Inflammatory macrophage treated with lipopolysaccharide for 1 hour (primary cell): ENCODE measurements at regions not wholly inside any gene's neighbourhood (a gene's known extent, or its start where the extent isn't known, plus 50 kb on each side); places are given as distances from the start of the nearest gene placed in this dataset.

Source experiments
- DNase-seq, 2 donors: peaks; one replicate each; pipeline ENCODE4 v3.0.0-alpha.2; 2020 to 2022

DNA sequence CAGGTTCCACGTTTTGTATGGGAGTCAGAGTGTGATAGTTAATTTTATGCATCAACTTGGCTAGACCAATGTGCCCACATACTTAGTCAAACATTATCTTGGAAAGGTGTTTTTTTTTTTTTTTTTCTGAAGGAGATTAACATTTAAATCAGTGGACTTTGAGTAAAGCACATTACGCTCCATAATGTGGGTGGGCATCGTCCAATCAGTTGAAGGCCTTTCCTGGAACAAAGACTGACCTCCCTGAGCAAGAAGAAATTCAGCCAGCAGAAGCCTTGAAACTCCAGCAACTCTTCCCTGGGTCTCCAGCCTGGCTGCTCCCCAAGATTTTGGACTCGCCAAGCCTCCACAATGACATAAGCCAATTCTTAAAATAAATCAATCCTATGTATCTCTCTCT is 711.4 kb downstream of the MTRR start:
- DNase-seq: no peak

DNA sequence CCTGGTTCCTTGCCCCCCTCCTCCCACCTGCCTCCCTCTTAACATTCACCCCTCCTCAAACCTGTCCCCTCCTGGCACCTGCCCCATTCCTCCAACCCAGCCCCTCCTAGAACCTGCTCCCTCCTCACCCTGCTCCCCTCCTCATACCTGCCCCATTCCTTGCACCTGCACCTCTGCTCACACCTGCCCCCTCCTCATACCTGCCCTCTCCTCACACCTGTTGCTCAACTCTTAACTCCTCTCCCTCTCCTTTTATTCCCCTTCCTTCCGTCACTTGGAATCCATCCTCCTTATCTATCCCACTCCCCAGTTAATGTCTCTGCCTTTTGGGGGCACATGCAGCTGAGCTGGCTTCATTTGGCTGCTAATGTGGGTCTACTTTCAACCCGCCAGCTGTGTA is 712.1 kb downstream of the MTRR start:
- DNase-seq: no peak

DNA sequence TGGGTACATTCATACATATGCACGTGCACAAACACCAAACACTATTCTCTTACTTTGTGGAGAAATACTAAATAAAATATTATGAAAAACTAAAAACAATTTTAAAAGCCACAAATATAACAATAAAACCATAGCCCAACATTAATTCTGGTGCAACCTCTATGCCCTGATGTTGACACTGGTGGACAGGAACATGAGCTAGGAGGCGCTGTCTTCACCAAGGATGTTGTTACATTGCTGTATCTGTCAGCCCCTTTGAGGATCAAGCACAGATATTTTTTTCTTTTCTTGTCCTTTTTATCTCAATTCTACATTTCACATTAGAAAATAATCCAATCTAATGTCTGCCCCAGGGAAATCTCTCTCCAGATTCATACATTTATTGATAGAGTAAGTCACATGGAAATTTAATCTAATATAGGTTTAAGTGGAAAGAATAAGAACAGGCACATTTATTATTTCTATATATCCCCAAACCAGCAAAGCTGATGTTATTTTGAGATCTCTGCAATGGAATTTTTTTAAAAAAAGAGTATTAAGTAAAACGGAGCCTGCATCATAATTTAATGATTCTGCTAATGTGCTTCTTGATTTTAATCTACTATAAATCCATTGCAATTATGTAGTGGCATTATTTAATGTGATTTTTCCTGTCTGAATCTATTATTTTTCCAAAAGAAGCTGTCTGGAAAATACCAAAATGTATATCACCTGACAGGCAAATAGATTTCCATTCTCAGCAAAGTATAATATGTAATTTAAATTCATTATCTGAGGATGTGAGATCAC is 716.5 kb downstream of the MTRR start:
- no peak for DNase-seq

DNA sequence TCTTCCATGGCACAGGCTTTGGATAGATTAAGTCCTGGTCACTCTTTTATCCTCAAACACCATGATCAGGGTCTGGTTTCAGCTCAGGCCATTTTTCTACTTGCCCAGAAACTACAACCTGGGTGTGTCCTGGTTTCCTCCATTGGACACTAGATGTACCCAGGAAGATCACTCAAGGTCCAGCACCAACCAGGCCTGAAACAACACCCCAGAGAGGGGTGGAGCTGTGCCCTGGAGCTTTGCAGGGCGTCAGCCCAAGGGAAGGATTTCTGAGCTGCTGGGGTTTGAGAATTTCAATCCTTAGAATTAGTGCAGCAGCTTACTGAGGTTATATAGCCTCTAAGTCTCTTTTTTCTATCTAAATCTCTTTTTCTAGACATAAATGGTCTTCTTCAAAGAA is 722.0 kb downstream of the MTRR start:
- DNase-seq: no peak

DNA sequence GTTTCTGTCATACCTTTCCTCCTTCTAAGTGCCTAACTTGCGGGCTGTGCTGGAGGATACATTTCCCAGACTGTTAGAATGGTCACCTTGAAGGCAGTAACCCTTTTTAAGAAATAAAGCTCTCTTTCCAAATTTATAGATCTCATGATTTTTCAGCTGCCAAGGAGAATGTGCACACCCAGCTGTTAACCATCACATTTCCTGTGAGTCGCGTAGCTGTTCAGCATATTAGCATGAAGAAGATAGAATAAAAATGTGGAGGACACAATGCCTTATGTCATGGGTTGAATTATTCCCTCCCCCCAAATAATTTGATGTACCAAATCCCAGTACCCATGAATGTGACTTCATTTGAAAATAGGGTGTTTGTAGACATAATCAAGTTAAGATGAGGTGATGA is 729.4 kb downstream of the MTRR start:
- DNase-seq: no peak

DNA sequence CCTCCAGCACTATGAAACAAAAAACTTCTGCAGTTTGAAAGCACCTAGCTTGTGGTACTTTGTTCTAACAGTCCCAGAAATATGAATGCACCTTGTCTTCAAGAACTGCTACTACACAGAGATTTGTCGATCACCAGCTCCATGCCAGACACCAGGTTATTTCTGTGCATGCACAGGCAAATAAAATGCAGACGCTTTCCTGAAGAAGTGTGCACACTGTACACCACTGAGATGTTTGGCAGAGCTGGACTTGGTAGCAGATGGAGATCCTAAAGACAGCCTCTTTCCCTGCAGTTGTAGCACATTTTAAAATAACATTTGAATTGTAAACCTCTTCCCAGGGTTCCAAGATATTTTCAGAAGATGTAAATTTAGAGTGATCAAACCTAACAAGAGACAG is 730.0 kb downstream of the MTRR start:
- no peak for DNase-seq

DNA sequence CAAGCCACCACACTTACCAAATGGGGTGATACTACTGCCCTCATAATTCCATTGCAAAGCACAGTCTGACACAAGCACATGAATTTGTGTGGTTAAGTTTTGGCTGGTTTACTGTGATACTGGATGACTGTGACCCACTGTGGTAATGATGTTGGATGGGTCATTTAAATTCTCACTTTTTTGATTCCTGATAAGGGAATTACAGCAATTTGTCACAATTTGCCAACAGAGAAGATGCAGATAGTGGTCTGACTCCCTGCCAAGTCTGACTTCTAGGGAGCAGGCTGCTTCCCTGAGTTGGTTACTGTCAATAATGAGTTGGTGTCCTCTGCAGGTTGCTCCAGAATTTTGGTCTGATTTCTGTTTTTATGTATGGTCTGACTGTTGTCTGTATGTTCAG is 731.9 kb downstream of the MTRR start:
- DNase-seq: no peak

DNA sequence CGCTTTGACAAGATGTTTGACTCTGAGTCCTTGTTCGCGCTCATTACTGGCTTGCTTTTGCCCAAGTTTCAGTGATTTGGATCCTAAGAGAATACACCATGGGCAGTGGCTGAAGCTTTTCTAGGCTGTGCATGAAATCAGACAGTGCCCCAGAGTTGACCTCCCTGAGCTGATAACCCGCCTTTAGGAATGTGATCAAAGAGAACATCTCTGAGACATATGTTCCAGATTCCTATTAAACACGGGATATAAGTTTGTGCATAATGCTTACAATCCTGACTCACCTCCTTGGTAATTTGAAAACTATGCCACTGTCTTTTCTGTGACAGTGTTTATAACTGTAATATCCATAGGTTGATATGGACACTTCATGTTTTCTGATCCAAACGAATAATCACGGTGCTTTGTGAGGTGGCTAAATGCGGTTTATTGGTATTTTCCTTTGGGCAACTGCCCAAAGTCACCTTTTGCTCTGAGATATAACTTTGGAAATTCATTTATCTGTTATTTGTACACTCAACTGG is 732.9 kb downstream of the MTRR start:
- DNase-seq: no peak

DNA sequence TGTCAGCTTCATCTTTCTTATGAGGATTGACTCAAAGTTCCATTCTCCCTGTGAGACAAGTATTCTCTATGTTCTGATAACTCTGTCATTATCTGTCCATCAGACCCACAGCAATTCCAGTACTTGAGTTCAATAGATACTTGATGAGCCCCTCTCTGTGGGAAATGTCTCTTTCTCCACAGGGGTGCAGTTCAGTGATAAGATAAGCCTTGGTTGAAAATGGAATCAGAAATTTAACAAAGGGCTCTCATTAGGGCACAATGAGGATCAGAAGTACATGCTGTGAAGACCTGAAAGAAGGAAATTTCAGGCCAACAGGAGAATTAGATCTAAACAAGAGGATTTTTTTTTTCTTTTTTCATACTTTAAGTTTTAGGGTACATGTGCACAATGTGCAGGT is 737.3 kb downstream of the MTRR start:
- no peak for DNase-seq

DNA sequence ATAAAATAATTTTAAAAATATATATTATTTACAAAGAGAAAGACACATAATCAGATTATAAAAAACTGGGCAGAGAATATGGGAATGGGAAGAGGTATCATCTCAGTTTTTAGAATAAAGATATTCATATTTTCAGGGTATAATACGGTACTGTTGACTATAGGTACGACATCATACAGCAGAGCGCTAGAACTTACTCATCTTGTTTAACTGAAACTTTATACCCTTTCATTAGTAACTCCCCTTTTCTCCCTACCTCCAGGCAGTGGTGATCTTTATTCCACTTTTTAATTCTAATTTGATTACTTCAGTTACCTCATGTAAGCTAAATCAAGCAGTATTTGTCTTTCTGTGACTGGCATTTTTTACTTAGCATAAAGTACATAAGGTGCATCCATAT is 742.1 kb downstream of the MTRR start:
- DNase-seq: no peak

DNA sequence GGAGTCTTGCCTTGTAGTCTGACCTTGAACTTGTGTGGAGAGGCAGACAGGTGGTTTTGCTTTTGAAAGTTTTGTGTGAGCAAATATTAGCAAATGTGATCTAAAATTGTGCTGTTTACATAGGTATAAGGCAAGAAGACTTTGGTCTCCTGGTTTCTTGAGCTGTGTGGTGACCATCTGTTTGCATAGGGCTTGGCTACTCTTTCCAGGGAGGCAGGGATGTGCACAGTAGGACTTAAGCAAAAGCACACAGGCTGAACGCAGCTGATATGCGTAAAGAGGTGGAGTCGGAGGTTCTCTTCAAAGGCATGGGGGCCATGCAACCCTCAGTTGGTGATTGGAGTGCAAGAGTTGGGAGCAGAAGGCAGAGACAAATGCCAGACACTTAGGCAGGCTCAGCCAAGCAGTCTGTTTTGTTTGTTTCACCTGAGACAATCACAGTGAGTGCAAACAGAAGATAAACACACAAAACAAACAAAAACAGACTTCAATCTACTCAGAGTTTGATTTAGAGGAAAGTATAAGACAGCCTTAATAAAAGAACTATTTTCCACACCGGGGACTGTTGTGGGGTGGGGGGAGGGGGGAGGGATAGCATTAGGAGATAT is 744.2 kb downstream of the MTRR start:
- no peak for DNase-seq

DNA sequence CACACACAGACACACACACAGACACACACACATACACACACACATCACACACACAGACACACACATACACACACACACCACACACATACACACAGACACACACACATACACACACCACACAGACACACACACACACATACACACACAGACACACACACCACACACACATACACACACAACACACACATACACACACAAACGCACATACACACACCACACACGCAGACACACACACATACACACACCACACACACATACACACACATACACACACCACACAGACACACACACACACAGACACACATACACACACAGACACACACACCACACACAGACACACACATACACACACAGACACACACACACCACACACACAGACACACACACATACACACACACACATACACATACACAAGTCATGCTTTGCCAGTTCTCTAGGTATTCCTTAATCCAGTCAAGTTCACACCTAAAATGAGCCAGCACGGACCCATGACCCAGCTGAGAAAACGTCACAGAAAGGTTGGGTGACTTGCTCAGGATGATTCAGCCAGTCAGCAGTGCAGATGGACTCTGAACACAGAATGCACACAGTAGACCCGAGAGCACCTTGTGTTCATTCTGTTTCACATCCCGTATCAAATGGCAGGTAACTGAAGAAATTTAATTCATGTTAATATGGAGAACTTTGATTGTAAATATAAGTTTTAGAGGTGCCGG is 746.4 kb downstream of the MTRR start:
- no peak for DNase-seq

DNA sequence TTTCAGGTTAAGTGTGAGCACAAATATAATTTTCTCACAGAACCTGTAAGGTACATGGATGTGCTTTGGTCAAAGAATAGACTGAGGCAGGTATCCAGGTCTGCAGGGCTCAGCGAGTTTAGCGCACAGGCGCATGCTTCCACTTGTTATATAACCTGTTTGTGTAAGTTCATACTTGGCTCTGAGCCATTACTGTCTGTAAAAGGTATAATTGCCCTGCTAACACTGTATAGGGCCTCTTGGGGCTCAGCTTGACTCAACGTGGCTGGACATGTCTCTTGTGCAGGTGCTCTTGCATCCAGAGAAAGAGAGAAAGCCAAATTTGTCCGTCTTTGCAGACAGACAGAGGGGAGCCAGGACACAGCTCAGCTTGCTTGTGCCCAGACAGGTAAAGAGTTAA is 759.6 kb downstream of the MTRR start:
- DNase-seq: no peak

DNA sequence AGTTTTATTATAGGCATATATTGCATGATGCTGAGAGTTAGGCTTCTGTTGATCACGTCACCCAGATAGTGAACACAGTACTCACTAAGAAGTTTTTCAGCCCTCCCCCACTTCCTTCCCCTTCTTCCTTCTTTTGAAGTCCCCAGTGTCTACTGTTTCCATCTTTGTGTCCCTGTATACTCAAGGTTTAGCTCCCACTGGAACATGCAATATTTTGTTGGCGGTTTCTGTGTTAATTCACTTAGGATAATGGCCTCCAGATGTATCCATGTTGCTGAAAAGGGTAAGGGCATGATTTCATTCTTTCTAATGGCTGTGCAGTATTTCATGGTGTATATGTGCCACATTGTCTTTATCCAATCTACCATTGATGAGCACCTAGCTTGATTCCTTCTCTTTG is 764.3 kb downstream of the MTRR start:
- DNase-seq: no peak

DNA sequence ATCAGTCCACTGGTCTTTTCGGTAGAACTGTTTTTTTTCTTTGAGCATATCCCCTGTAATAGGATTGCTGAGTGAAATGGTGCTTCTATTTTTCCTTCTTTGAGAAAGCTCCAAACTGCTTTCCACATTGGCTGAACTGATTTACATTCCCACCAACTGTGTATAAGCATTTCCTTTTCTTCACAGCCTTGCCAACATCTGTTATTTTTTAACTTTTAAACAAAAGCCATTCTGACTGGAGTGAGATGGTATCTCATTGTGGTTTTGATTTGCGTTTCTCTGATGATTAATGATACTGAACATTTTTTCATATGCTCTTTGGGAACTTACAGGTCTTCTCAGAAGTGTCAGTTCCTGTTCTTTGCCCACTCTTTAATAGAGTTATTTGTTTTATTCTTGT is 764.7 kb downstream of the MTRR start:
- DNase-seq: no peak

DNA sequence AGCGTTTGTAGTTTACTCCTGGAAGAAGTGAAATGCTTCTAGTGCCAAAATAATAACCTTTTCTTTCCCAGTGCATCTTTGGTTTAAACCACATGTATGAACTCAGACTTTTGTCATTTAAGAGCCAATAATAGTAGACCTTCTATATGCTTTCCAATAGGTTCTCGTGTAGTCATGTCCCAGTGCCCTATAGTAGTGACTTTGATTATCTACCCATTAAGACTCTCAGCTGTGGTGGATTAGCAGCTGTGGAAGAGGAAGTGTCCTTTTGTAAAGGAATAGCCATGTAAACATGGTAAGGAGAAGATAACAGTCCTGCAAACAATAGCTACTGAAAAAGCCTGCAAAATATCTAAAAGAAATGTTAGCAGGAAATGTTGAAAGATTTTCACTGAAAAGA is 765.3 kb downstream of the MTRR start:
- DNase-seq: no peak

DNA sequence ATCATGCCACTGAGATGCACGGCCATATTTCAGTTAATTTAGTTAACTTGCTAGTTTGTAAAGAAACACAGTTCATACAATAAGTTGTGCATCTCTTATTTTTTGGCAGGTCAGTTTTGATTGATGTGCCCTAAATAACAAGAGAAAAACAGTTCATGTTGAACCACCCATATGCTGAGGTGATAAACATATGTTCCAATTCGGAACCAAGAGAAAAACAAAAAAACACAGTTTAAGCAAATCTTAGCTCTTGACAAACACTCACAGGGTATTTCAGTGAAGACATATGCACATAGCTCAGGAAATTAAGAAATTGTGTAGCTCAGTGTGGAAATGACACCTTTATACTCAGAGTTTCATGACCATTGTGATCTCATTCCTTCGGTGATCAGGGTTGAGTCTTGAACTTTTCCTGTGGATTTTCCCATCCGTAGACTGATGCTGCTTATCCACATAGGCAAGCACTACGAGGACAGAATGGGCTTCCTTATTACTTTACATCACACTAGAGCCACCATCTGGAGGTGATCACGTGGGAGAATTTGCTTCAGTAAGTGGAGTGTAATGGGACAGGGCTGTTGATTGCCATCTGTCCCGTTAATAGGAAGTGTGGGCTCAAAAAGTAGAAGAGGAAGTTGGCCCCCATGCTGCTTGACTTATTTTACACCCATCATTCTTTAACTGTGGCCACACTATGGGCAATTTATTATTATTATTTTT is 773.0 kb downstream of the MTRR start:
- no peak for DNase-seq

DNA sequence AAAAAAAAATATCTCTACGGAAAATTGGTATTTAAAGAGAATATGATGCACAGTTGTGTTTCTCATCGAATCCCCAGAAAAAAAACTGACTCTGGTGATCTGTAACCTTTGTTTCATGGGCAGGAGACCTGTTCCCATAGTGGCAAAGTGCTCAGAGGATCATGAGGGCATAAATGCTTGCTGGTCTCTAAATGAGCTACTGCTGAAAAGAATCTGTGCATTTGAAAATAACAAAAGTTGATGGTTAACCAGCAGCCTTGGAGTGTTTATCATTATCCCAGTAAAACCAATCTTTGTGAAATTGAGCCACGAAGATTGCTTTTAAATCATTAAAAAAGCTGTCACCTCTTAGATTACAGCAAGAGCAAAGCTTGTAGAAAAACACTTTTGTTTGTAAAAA is 775.4 kb downstream of the MTRR start:
- DNase-seq: no peak

DNA sequence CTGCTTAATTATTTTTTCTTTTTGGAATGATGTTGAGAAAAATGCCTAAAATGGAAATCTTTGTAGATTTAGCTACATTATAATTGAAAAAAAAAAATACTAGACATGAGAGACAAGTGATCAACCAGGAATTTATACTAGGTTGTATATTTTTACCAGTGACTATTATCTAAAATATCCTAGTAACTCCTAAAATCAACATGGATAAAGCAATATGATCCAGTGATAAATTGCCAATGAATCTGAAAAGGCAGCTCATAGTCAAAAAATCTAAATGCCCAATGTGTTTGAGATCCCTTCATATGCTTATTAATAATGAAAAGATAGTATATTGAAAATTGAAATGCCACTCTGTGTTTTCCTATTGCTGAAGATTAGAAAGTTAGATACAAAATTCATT is 778.2 kb downstream of the MTRR start:
- DNase-seq: no peak

DNA sequence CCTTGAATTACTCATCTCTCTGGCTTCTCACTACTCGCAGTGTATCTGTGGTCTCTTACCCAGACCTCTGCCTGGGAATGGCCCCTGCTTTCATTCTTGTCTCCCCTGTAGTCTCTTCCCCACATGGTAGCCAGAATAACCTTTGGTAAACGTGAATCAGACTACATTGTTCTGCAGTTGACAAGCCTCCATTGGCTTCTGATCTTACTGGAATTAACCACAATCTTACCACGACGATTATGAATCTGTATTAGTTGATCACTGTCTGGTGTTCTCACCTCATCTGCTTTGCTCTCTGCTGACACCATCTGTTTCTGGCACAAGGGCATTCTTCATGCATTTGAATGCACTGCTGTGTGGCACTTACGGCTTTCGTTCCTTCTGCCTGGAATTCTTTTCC is 781.2 kb downstream of the MTRR start:
- DNase-seq: no peak

DNA sequence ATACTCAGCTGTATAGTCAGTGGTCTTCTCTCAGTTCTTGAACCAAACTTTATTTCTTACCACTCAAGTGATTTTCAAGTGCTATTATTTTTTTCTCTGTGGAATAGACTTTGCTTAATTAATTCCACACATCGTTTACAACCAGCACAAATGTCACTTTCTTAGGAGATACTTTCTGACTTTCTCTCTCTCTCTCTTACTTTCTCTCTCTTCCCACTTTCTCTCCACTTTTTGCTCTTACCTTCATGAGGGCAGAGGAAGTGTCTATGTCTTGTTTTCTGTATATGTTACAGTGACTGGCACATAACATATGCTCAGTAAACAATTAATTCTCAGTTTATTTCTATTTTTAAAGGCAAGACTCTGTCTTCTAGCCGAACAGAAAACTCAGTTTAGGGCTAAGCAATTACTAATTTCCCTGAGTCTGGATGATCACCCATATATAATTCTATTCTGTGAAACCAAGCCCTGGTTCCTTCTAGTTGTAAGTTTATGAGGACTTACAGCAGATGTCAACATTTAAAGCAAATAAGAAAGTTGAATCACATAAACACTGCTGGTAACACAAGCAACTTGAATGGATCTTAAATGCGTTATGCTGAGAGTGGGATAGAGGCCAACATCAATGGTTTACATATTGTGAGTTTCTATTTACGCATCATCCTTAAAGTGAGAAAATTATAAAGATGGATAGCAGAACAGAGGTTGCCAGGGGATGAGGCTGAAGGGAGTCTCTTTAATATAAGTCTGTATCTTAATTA is 791.4 kb downstream of the MTRR start:
- DNase-seq: no peak

DNA sequence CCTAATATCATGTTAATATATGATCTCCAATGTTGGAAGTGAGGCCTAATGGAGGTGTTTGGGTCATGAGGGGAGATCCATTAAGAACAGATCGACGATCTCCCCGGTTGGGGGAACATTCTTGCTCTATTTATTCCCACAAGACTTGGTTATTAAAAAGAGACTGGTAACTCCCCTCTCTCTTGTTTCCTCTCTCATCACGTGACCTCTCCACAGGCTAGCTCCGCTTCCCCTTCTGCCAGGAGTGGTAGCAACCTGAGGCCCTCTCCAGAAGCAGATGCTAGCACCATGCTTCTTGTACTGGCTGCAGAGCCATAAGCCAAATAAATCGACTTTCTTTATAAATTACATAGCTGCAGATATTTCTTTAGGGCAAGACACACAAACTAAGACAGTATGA is 794.4 kb downstream of the MTRR start:
- DNase-seq: no peak

DNA sequence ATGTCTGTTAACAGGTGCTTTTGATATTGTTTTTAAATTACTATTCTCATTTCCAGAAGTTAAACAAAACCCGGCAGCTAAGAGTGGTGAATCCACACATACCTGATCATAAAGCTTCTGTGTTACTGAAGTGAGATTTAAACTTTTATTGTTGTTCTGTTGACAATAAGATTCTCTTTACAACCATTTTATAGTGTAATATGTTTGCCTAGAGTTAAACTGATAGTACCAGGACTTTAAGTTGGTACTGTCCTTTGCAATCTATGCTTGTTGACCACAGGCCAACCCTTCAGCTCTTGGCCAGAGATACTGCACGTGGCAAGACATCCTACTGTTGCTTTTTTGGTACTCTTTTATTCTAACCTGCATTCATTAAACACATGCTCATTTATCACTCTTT is 806.2 kb downstream of the MTRR start:
- DNase-seq: no peak
